Prostate gland (tissue), 2 donors: ENCODE measurements at regions not wholly inside any gene's neighbourhood (a gene's known extent, or its start where the extent isn't known, plus 50 kb on each side); places are given as distances from the start of the nearest gene placed in this dataset.

Source experiments
- DNase-seq: peaks from one replicate; pipeline ENCODE4 v3.0.0-alpha.2; 2019; ENCODE audit warnings: low spot score
- H3K27ac ChIP-seq, 2 donors: fragments of 200-600 bp; sonication (generic); 2 replicates each; pipeline ENCODE4 v1.5.1; 2017 to 2019
- H3K27me3 ChIP-seq: fragments of 200-600 bp; sonication (generic); replicated peaks from 2 replicates; pipeline ENCODE4 v1.5.1; 2019; ENCODE audit not compliant: insufficient read depth
- H3K36me3 ChIP-seq, 2 donors: fragments of 200-600 bp; sonication (generic); 1 replicate in 1 of 2; 2 replicates in 1 of 2; pipeline versions ENCODE4 v1.5.1 to v1.8.1; 2017 to 2019
- H3K4me1 ChIP-seq: fragments of 200-600 bp; sonication (generic); replicated peaks from 2 replicates; pipeline ENCODE4 v1.5.1; 2019
- H3K4me3 ChIP-seq, 2 donors: fragments of 200-600 bp; sonication (generic); 2 replicates each; pipeline ENCODE4 v1.5.1; 2017 to 2019
- H3K9me3 ChIP-seq: fragments of 200-600 bp; sonication (generic); 2 replicates; pipeline ENCODE4 v1.5.1; 2017
- POLR2A ChIP-seq: fragments of 450-650 bp; IDR thresholded peaks from one replicate; pipeline ENCODE4 v1.6.1; 2016; ENCODE audit warnings: antibody characterized with exemption, mild to moderate bottlenecking
- POLR2AphosphoS5 ChIP-seq: sonication (generic); formaldehyde crosslinking; IDR thresholded peaks from one replicate; pipeline ENCODE4 v1.6.1; 2017; ENCODE audit warnings: antibody characterized with exemption
- WGBS: methylation state at CpG from one replicate; pipeline ENCODE4 v1.1.5; 2018; 5-methylcytosine and 5-hydroxymethylcytosine counted together
- intact Hi-C: fragments of 100-400 bp; cut with DNase I; formaldehyde crosslinking; loops from one replicate; pipeline ENCODE4 v1.14.2; 2022
- TF ChIP-seq, protein P1 (sequence below), 4 experiments: fragments of 200-600 bp in 2 of 4; fragments of 450-650 bp in 2 of 4; sonication (generic) in 2 of 4; IDR thresholded peaks; 1 replicate in 3 of 4; 2 replicates in 1 of 4; pipeline ENCODE4 v1.5.1; 2016 to 2019; ENCODE audit warnings: antibody characterized with exemption in 4 of 4, mild to moderate bottlenecking in 2 of 4, moderate library complexity in 2 of 4

DNA sequence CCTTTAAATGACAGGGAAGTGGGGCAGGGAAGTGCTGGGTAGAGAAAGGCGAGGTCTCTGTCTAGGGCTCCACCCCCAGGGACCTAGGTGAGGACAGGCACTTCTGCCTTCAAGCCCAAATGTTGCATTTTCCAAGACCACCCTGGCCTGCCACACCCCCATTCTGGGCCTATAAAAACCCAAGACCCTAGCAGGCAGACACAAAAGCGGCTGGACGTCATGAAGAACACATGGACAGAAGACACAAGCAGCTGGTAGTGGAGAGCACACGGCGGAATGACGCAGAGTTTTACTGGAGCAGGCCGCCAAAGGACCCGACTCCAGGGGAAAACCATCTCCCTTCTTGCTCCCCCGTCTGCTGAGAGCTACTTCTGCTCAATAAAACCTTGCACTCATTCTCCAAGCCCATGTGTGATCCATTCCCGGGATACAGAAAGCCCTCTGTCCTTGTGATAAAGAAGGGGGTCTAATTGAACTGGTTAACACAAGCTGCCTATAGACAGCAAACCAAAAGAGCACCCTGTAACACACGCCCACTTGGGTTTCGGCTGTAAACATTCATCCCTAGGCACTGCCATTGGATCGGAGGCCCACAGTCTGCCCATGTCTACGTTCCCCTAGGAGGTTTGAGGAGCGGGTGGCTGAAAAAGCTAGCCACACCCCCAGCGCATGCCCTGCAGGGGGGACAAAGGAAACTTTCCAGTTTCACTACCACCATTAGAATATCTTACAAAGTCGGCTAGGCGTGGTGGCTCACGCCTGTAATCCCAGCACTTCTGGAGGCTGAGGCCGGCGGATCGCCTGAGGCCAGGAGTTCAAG lies 622.2 kb upstream of the SALL1 start:
- H3K4me3 ChIP-seq, result no peak overlapping the region
- no peaks in the 10 kb centered on the region for H3K4me1 ChIP-seq
- peaks cover under 1% of the 10 kb centered on the region for H3K27me3 ChIP-seq
- H3K36me3 ChIP-seq, result no peaks in the 10 kb centered on the region
- TF ChIP-seq POLR2AphosphoS5 (no peak), POLR2A (no peak)
- TF ChIP-seq, protein P1, sequence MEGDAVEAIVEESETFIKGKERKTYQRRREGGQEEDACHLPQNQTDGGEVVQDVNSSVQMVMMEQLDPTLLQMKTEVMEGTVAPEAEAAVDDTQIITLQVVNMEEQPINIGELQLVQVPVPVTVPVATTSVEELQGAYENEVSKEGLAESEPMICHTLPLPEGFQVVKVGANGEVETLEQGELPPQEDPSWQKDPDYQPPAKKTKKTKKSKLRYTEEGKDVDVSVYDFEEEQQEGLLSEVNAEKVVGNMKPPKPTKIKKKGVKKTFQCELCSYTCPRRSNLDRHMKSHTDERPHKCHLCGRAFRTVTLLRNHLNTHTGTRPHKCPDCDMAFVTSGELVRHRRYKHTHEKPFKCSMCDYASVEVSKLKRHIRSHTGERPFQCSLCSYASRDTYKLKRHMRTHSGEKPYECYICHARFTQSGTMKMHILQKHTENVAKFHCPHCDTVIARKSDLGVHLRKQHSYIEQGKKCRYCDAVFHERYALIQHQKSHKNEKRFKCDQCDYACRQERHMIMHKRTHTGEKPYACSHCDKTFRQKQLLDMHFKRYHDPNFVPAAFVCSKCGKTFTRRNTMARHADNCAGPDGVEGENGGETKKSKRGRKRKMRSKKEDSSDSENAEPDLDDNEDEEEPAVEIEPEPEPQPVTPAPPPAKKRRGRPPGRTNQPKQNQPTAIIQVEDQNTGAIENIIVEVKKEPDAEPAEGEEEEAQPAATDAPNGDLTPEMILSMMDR (IDR thresholded peaks at IDR 0.05), result no peak
- intact Hi-C loops, result no loop called here
- H3K27ac ChIP-seq, result no peak overlapping the region
- no peaks in the 10 kb centered on the region for H3K9me3 ChIP-seq
- WGBS, result 88% methylated on average over 22 of the region's 22 CpGs
- no peak for DNase-seq

GRCh38 chr16:51766739-51767138 lies 615.7 kb upstream of the SALL1 start:
- Histone ChIP-seq H3K4me1 (no peaks in the 10 kb centered on the region), H3K4me3 (no peak overlapping the region), H3K27ac (no peak overlapping the region), H3K36me3 (no peaks in the 10 kb centered on the region), H3K9me3 (no peaks in the 10 kb centered on the region), H3K27me3 (peaks cover 2% of the 10 kb centered on the region)
- TF ChIP-seq, protein P1 (IDR thresholded peaks at IDR 0.05), result no peak
- TF ChIP-seq POLR2A (no peak), POLR2AphosphoS5 (no peak)
- intact Hi-C loops, result no loop called here
- DNase-seq, result no peak
- 37% methylated on average over 2 of the region's 2 CpGs for WGBS

DNA sequence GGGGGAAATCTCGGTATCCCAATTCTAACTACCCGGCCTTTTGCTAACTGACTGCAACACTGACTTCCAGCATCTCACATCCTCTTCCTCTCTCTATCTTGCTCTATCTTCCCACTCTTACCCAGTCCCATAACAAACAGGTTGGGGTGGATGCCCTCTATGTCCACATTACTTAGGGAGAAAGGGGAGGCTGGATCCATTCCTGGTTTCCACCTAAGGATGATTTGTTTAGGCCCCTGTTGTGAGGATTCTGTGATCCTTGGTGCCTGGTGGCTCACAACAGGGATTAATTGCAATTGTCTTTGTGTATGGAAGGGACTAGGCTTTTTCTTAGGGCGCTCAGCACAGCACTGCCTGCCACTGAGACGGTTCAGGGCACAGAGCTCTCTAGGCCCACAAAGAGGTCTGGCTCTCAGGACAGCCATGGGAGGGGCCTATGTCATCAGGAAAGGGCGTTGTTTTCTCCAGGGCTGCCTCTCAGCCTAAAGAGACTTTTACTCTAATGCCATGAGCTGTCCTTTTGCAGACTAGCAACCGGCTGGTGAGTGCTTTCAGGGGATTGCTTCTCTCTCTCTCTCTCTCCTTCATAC lies 612.1 kb upstream of the SALL1 start:
- Histone ChIP-seq H3K4me1 (peaks cover 9% of the 10 kb centered on the region), H3K27ac (no peak overlapping the region), H3K27me3 (no peaks in the 10 kb centered on the region), H3K4me3 (no peak overlapping the region), H3K36me3 (no peaks in the 10 kb centered on the region), H3K9me3 (no peaks in the 10 kb centered on the region)
- DNase-seq, result no peak
- TF ChIP-seq, protein P1 (IDR thresholded peaks at IDR 0.05), result no peak
- TF ChIP-seq POLR2A (no peak), POLR2AphosphoS5 (no peak)
- intact Hi-C loops, result no loop called here
- WGBS, result 81% methylated on average over 6 of the region's 6 CpGs

DNA sequence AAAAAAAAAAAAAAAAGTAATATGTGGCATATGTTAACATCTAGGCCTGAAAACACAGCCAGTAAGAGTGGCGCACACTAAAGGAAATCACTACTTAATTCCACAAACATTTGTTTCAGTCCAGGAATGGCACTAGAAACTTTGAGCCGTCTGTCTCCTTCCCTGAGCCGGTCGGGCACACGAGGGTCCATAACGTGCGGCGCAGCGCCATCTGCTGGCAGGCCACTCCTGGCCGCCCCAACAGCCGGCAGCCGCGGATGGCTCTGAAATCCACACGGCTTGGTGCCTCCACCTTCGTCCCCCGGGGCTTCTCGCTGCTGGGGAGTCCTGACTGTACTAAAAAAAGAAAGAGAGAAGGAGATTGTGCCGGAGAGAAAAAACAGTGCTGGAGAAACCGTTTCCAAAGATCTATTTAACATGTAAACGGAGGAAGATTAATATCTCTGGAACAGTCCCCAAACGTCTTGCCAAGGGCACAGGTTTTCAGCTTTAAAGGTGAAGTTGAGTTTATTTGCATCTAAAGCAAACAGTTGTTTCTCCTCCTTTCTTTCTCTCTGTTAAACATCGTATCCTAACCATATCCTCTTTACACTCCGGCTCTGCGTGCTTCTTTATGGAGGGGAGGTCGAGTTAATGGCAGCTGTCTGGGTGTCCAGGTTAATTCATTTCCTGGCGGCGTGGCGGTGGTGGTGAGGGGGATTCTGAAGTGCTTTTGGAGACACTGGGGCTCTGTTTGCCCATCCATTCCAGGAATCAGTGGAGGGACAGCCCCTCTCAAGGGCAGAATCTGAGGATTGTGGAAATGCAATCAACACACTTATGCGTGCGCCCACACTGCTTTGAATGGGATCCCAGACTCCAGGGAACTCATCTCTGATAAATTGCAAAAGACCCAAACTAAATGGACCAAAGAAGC lies 611.3 kb upstream of the SALL1 start:
- H3K36me3 ChIP-seq, result no peaks in the 10 kb centered on the region
- 14% methylated on average over 30 of the region's 30 CpGs for WGBS
- H3K27me3 ChIP-seq, result no peaks in the 10 kb centered on the region
- TF ChIP-seq, protein P1 (IDR thresholded peaks at IDR 0.05), result peak; percentile 54 to 88 (median 80)
- TF ChIP-seq POLR2AphosphoS5, result no peak
- H3K4me1 ChIP-seq, result peaks cover 9% of the 10 kb centered on the region
- H3K9me3 ChIP-seq, result no peaks in the 10 kb centered on the region
- peak; percentile 73 for DNase-seq
- H3K27ac ChIP-seq, result peak overlapping the region in 1 of 2 donors; percentile 21
- no peak overlapping the region for H3K4me3 ChIP-seq
- intact Hi-C loops, result no loop called here
